Left ventricle myocardium inferior (tissue), 1 donor: ENCODE measurements at regions not wholly inside any gene's neighbourhood (a gene's known extent, or its start where the extent isn't known, plus 50 kb on each side); places are given as distances from the start of the nearest gene placed in this dataset.

ENCODE experiments used
- DNase-seq: peaks from one replicate; pipeline ENCODE4 v3.0.0-alpha.2; 2020
- H3K27ac ChIP-seq: fragments of 200-600 bp; replicated peaks from 2 replicates; pipeline ENCODE4 v1.8.0; 2021
- H3K27me3 ChIP-seq: fragments of 200-600 bp; 2 replicates; pipeline ENCODE4 v1.8.0; 2021; ENCODE audit warnings: low read depth
- H3K36me3 ChIP-seq: fragments of 200-600 bp; 2 replicates; pipeline ENCODE4 v1.8.0; 2021
- H3K4me1 ChIP-seq: fragments of 200-600 bp; 2 replicates; pipeline ENCODE4 v1.8.0; 2021
- H3K4me3 ChIP-seq: fragments of 200-600 bp; 2 replicates; pipeline ENCODE4 v1.8.0; 2021; ENCODE audit warnings: mild to moderate bottlenecking, moderate library complexity
- H3K9me3 ChIP-seq: fragments of 200-600 bp; replicated peaks from 2 replicates; pipeline ENCODE4 v1.8.0; 2021
- CTCF ChIP-seq: fragments of 200-600 bp; IDR thresholded peaks from 2 replicates; pipeline ENCODE4 v1.8.0; 2021; ENCODE audit warnings: antibody characterized with exemption, mild to moderate bottlenecking, borderline replicate concordance
- intact Hi-C: fragments of 100-400 bp; cut with micrococcal nuclease; formaldehyde crosslinking; loops from one replicate; pipeline ENCODE4 v1.11.0; 2022
- donor health status: DM: no; HTN: yes; CAD: no; lungs with severe emphysema.

- Histone ChIP-seq H3K27me3 (peaks cover 84% of the 10 kb centered on the region), H3K27ac (no peak overlapping the region), H3K9me3 (peaks cover under 1% of the 10 kb centered on the region), H3K4me3 (no peak overlapping the region), H3K4me1 (peaks cover 8% of the 10 kb centered on the region), H3K36me3 (no peaks in the 10 kb centered on the region)
- DNase-seq = no peak
- intact Hi-C loops = no loop called here
- TF ChIP-seq CTCF = no peak
Observed at GRCh38 chr10:120980279-120981255, 129.4 kb downstream of the WDR11 start.

- Histone ChIP-seq H3K4me1 (peaks cover 8% of the 10 kb centered on the region), H3K9me3 (no peaks in the 10 kb centered on the region), H3K27me3 (peaks cover 72% of the 10 kb centered on the region), H3K36me3 (no peaks in the 10 kb centered on the region), H3K27ac (no peak overlapping the region), H3K4me3 (no peak overlapping the region)
- no peak for DNase-seq
- no peak for TF ChIP-seq CTCF
- intact Hi-C loops = no loop called here
Observed at GRCh38 chr10:120981601-120982391, 130.6 kb downstream of the WDR11 start.

DNA sequence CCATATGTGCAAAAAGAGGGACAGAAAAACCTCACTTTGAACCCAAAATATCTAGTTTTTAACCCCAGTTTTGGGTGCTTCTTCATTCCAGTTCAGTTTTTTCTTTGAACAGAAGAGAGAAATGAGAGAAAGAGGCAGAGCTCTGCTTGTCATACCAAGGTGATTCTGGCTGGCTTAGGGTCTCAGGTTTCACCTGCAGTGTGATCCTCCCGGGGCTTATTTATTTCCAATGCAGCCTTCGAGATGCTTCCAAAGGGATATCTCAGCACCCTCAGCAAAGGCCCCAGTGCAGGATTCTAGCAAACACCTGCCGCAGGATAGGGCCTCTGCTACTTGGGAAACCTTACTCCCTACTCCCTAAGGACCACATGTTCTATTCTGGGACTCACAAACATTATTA is 131.3 kb downstream of the WDR11 start:
- Histone ChIP-seq H3K4me1 (peaks cover 8% of the 10 kb centered on the region), H3K27me3 (peaks cover 72% of the 10 kb centered on the region), H3K9me3 (no peaks in the 10 kb centered on the region), H3K27ac (no peak overlapping the region), H3K4me3 (no peak overlapping the region), H3K36me3 (no peaks in the 10 kb centered on the region)
- TF ChIP-seq CTCF = no peak
- intact Hi-C loops = no loop called here
- DNase-seq = no peak

DNA sequence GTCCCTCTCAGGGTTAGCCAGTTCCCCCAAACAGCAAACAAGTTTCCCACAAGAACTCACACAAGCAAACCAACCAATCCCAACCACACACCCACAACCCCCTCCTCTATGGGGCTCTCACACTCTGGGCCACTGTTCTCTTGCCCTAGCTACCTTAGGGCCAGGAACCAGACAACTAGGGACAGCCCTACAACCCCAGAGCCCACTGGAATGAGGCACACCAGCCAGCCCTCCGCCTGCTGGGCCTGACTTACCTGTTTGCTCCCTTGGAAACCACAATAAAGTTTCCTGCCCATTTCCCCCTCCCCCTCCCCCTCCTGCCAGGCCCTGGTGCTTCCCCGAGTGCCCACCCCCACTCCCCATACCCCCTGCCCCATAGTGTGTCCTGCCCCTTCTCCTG is 132.6 kb downstream of the WDR11 start:
- H3K27ac ChIP-seq = no peak overlapping the region
- TF ChIP-seq CTCF = no peak
- peaks cover 7% of the 10 kb centered on the region for H3K9me3 ChIP-seq
- no peak for DNase-seq
- peaks cover 64% of the 10 kb centered on the region for H3K27me3 ChIP-seq
- intact Hi-C loops = no loop called here
- peaks cover 8% of the 10 kb centered on the region for H3K4me1 ChIP-seq
- H3K4me3 ChIP-seq = no peak overlapping the region
- H3K36me3 ChIP-seq = no peaks in the 10 kb centered on the region

- peaks cover 12% of the 10 kb centered on the region for H3K9me3 ChIP-seq
- H3K27ac ChIP-seq = no peak overlapping the region
- intact Hi-C loops = no loop called here
- DNase-seq = no peak
- peaks cover 5% of the 10 kb centered on the region for H3K4me1 ChIP-seq
- no peak overlapping the region for H3K4me3 ChIP-seq
- H3K36me3 ChIP-seq = no peaks in the 10 kb centered on the region
- peaks cover 59% of the 10 kb centered on the region for H3K27me3 ChIP-seq
- TF ChIP-seq CTCF = no peak
Observed at GRCh38 chr10:120984221-120984620, 133.1 kb downstream of the WDR11 start.
